Activated T-cell treated with anti-CD3 and anti-CD28 coated beads for 4 hours (primary cell): ENCODE measurements at regions not wholly inside any gene's neighbourhood (a gene's known extent, or its start where the extent isn't known, plus 50 kb on each side); places are given as distances from the start of the nearest gene placed in this dataset.

Experiments used
- DNase-seq: peaks from one replicate; pipeline ENCODE4 v3.0.0-alpha.2; 2020

- no peak for DNase-seq
These were observed 123.8 kb upstream of the RET start for GRCh38 chr10:42952931-42953683.

GRCh38 chr10:42953684-42954674 lies 122.9 kb upstream of the RET start:
- no peak for DNase-seq

GRCh38 chr10:42954766-42955492 lies 121.9 kb upstream of the RET start:
- DNase-seq, result no peak

- no peak for DNase-seq
These were observed 121.4 kb upstream of the RET start for GRCh38 chr10:42955493-42955889.

- no peak for DNase-seq
These were observed 120.8 kb upstream of the RET start for GRCh38 chr10:42956045-42956444.

- no peak for DNase-seq
These were observed 118.6 kb upstream of the RET start for GRCh38 chr10:42958142-42958868.

- DNase-seq, result no peak
These were observed 117.0 kb upstream of the RET start for GRCh38 chr10:42959833-42960232.

- DNase-seq, result no peak
These were observed 116.3 kb upstream of the RET start for GRCh38 chr10:42960491-42960990.

DNA sequence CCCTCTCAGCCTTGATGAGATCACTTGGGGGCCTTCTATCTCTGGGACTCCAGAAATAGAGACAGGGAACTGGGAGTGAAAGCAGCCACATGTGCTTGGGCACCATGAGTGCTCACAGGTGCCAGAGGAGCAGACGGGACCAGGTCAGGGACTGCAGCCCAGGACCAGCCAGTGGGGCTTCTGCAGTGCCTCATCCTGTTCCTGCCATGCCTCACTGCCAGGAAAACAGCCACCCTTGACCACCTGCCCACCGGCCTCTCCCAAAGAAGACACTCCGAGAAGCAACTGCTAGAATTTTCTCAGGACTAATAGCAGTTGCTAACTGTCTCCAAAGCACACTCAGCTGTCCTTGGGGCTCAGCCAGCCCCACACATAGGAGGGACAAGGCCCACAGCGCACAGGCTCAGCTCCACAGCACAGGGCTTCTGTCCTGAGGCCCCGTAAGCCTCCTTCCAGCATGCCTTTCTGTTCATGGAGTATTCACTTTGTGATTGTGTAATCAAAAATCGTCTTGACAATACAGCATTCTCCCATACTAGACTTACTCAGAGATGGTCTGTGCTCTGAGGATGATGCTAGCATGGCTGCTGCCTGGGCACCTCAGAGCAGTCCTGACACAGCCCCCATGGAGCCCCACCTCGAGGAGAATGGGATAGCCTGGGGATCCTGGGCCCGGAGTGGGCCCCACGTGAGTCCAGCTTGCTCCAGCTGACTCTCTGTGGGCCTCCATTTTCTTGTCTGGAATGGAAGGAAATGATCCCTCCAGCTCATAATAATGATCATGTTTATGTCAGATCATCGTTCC lies 115.7 kb upstream of the RET start:
- DNase-seq, result no peak

DNA sequence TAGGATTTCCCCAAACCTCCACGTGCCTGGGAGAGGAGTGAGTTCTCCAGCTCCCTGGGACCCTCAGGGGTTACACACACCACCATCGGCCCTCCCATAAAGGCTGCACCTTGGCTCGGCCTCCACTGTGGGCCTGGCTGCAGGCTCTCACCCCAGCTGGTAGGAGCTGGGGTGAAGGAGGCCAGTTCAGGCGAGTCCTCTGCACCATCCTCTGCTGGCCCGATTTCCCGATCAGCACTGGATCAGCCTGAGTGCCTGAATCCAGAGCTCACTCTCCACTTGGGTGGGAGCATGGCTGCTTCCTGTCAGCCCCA lies 115.1 kb upstream of the RET start:
- DNase-seq, result no peak

GRCh38 chr10:42962110-42962901 lies 114.6 kb upstream of the RET start:
- DNase-seq, result no peak

DNA sequence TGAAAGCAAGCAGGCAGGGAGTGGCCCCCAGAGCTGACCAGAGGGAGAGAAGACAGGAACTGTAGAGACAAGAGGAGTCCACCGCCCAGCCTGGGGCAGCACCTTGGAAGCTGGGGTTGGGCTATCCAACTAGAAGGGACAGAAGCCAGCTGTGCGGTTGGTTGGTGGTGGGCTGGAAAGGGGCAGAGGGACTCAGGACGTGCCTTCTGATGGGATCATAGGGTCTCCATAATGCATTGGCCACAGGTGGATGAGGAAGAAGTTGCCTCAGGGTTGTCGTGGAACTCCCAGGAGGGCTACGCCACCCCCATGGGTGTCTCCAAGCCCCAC lies 114.0 kb upstream of the RET start:
- DNase-seq, result no peak

DNA sequence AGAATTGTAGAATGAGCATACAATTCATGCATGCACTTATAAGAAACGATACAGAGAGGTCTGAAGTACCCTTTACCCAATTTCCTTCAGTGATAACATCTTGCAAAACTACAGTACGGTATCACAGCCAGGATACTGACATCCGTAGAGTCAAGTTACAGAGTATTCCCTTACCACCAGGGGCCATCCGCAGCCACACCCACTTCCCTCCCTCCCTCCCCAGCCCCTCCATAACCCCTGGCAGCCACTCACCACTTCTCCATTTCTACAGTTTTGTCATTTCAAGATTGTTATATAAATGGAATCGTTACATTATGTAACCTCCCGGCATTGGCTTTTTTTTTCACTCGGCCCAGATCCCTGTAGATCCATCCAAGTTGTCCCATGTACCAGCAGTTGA lies 113.6 kb upstream of the RET start:
- no peak for DNase-seq

GRCh38 chr10:42969147-42969546 lies 107.7 kb upstream of the RET start:
- no peak for DNase-seq

GRCh38 chr10:42969909-42970308 lies 107.0 kb upstream of the RET start:
- DNase-seq, result no peak

- no peak for DNase-seq
These were observed 106.2 kb upstream of the RET start for GRCh38 chr10:42970451-42971250.

DNA sequence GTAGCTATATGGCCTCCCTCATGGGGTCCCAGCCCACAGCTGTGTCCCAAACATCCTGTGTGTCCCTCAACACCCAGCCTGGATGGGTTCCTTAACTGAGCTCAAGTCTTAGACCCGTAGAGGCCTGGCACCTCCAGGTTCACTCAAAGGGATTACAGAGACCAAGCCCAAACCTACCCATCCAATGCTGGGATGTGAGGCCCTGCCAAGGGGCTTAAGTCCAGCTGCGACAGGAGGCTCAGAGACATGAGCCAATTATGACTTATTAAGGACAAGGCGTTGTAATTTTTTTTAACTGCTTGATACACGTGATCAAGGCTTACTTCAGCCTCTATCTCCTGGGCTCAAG lies 105.6 kb upstream of the RET start:
- DNase-seq, result no peak

DNA sequence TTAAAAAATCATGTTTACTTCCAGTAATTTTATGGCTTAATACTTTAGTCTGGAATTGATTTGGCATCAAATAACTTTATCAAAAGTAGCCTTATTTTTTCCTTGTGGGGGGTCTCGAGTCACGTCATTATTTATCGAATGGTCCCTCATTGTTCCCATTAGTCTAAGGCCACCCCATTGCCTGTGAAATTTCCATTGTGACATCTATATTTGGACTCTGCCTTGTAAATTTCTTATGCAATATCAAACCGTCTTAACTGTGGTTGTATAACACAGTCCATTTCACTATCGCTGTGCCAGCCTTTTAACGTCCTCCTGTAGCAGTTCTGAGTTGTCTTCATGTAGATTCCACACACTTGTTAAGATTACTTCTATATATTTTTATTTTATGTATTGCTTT lies 103.9 kb upstream of the RET start:
- DNase-seq, result no peak

GRCh38 chr10:42973411-42973810 lies 103.5 kb upstream of the RET start:
- no peak for DNase-seq
